GM23338 (cell line): ENCODE measurements at regions not wholly inside any gene's neighbourhood (a gene's known extent, or its start where the extent isn't known, plus 50 kb on each side); places are given as distances from the start of the nearest gene placed in this dataset.

Experiments used
- ATAC-seq: fragments of 200-7000 bp; cut with Tn5 transposase; 3 replicates; pipeline ENCODE4 v1.9.1; 2020
- DNase-seq: peaks from one replicate; pipeline ENCODE4 v3.0.0-alpha.2; 2015; ENCODE audit warnings: low spot score
- H2AFZ ChIP-seq: fragments of 200-600 bp; sonication (generic); 2 replicates; pipeline ENCODE4 v1.8.0; 2016; ENCODE audit warnings: antibody characterized with exemption, mild to moderate bottlenecking, moderate library complexity
- H3F3A ChIP-seq: fragments of 200-600 bp; sonication (generic); replicated peaks from 2 replicates; pipeline ENCODE4 v1.8.0; 2017; ENCODE audit warnings: antibody characterized with exemption, mixed run types, low read depth
- H3K27ac ChIP-seq: fragments of 200-600 bp; sonication (generic); 2 replicates; pipeline ENCODE4 v1.6.1; 2016; ENCODE audit warnings: low read depth
- H3K27me3 ChIP-seq: fragments of 200-600 bp; sonication (generic); 2 replicates; pipeline ENCODE4 v1.8.0; 2016; ENCODE audit warnings: mild to moderate bottlenecking, mixed run types, moderate library complexity; ENCODE audit not compliant: insufficient read depth
- H3K36me3 ChIP-seq: fragments of 200-600 bp; sonication (generic); 2 replicates; pipeline ENCODE4 v1.8.0; 2016; ENCODE audit warnings: mild to moderate bottlenecking; ENCODE audit not compliant: insufficient read depth
- H3K4me1 ChIP-seq: fragments of 200-600 bp; sonication (generic); 2 replicates; pipeline ENCODE4 v1.8.0; 2016; ENCODE audit warnings: mild to moderate bottlenecking, moderate library complexity; ENCODE audit not compliant: insufficient read depth
- H3K4me2 ChIP-seq: fragments of 200-600 bp; sonication (generic); 2 replicates; pipeline ENCODE4 v1.7.1; 2017; ENCODE audit warnings: mixed run types
- H3K4me3 ChIP-seq: fragments of 200-600 bp; sonication (generic); 2 replicates; pipeline ENCODE4 v1.6.1; 2016; ENCODE audit warnings: mixed run types
- H3K79me2 ChIP-seq: fragments of 200-600 bp; sonication (generic); replicated peaks from 2 replicates; pipeline ENCODE4 v1.8.0; 2017; ENCODE audit warnings: mild to moderate bottlenecking; ENCODE audit not compliant: insufficient read depth
- H3K9me2 ChIP-seq: fragments of 200-600 bp; sonication (generic); 2 replicates; pipeline ENCODE4 v1.8.0; 2017; ENCODE audit not compliant: insufficient read depth
- H4K20me1 ChIP-seq: fragments of 200-600 bp; sonication (generic); replicated peaks from 2 replicates; pipeline ENCODE4 v1.8.0; 2017; ENCODE audit warnings: mild to moderate bottlenecking; ENCODE audit not compliant: insufficient read depth
- H3K27ac Mint-ChIP-seq: 2 replicates; pipeline ENCODE4 v1.8.0; 2020; ENCODE audit warnings: inconsistent platforms, mild to moderate bottlenecking, moderate library complexity, mixed read lengths
- H3K27me3 Mint-ChIP-seq: 3 replicates; pipeline ENCODE4 v1.8.0; 2022; ENCODE audit warnings: low read depth, mild to moderate bottlenecking, moderate library complexity, mixed read lengths, inconsistent platforms; ENCODE audit not compliant: insufficient read depth, poor library complexity
- H3K36me3 Mint-ChIP-seq: 3 replicates; pipeline ENCODE4 v1.8.0; 2021; ENCODE audit warnings: low read depth, mild to moderate bottlenecking, inconsistent platforms, moderate library complexity, mixed read lengths
- H3K4me1 Mint-ChIP-seq: 3 replicates; pipeline ENCODE4 v1.8.0; 2020; ENCODE audit warnings: mild to moderate bottlenecking, inconsistent platforms, mixed read lengths
- H3K4me3 Mint-ChIP-seq: 3 replicates; pipeline ENCODE4 v1.8.0; 2021; ENCODE audit warnings: moderate library complexity, mild to moderate bottlenecking, inconsistent platforms, mixed read lengths
- H3K9me3 Mint-ChIP-seq: 3 replicates; pipeline ENCODE4 v1.8.0; 2020; ENCODE audit warnings: moderate library complexity, mild to moderate bottlenecking, inconsistent platforms, mixed read lengths
- CREB1 ChIP-seq: fragments of 250-450 bp; sonication (Bioruptor Pico); IDR thresholded peaks from 2 replicates; pipeline ENCODE4 v1.5.0; 2020; ENCODE audit warnings: low read depth, mild to moderate bottlenecking, moderate library complexity
- EZH2 ChIP-seq: fragments of 200-600 bp; sonication (generic); IDR thresholded peaks from one replicate; pipeline ENCODE4 v1.8.0; 2017; ENCODE audit warnings: antibody characterized with exemption, mild to moderate bottlenecking, low read depth; ENCODE audit not compliant: unreplicated experiment
- EZH2phosphoT487 ChIP-seq: fragments of 200-600 bp; sonication (generic); IDR thresholded peaks from one replicate; pipeline ENCODE4 v1.8.1; 2018; ENCODE audit warnings: antibody characterized with exemption; ENCODE audit not compliant: unreplicated experiment
- JUNB ChIP-seq: IDR thresholded peaks from one replicate; pipeline ENCODE4 v1.6.1; 2016; ENCODE audit warnings: antibody characterized with exemption; ENCODE audit not compliant: unreplicated experiment
- NANOG ChIP-seq: IDR thresholded peaks from 2 replicates; pipeline ENCODE4 v1.6.1; 2016; ENCODE audit warnings: antibody characterized with exemption, borderline replicate concordance
- POLR2AphosphoS5 ChIP-seq: IDR thresholded peaks from 2 replicates; pipeline ENCODE4 v1.6.1; 2016; ENCODE audit warnings: antibody characterized with exemption, low read depth
- STAT1 ChIP-seq: IDR thresholded peaks from one replicate; pipeline ENCODE4 v1.6.1; 2016; ENCODE audit warnings: antibody characterized with exemption; ENCODE audit not compliant: unreplicated experiment
- ZNF114 ChIP-seq: fragments of 250-450 bp; sonication (Bioruptor Pico); IDR thresholded peaks from 2 replicates; pipeline ENCODE4 v1.5.0; 2020; ENCODE audit warnings: mild to moderate bottlenecking, moderate library complexity
- ZNF331 ChIP-seq: fragments of 250-450 bp; sonication (Bioruptor Pico); IDR thresholded peaks from 2 replicates; pipeline ENCODE4 v1.5.0; 2020; ENCODE audit warnings: low read depth, mild to moderate bottlenecking, moderate library complexity
- TF ChIP-seq, protein P1 (sequence below): IDR thresholded peaks from 2 replicates; pipeline ENCODE4 v1.6.1; 2016; ENCODE audit warnings: antibody characterized with exemption
- TF ChIP-seq, protein P2 (sequence below): fragments of 250-450 bp; sonication (Bioruptor Pico); IDR thresholded peaks from 2 replicates; pipeline ENCODE4 v1.5.0; 2020; ENCODE audit warnings: mild to moderate bottlenecking, moderate library complexity
- TF ChIP-seq, protein P3 (sequence below), 2 experiments: fragments of 200-600 bp in 1 of 2; sonication (generic) in 1 of 2; conservative IDR thresholded peaks; 2 replicates each; pipeline versions ENCODE4 v1.5.1 to v1.6.1; 2016 to 2017; ENCODE audit warnings: antibody characterized with exemption in 2 of 2, low read depth in 2 of 2, mild to moderate bottlenecking in 2 of 2, moderate library complexity in 1 of 2
- TF ChIP-seq, protein P4 (sequence below): IDR thresholded peaks from one replicate; pipeline ENCODE4 v1.6.1; 2018; ENCODE audit warnings: antibody characterized with exemption; ENCODE audit not compliant: unreplicated experiment

DNA sequence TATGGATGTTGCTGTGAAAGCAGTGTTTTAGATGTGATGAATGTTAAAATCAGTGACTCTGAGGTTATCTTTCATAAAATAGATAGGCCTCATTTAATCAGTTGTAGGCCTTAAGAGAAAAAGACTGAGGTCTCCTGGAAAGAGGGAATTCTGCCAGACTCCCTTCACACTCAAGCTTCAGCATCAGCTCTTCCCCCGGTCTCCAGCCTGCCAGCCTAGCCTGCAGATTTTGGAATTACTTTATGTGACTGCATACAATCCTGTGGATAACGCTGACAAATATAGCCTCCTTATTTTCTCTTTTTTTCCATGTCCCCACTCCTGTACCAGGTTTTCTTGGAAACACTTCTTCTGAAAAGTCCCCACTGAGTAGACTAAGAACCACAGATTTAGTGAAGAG is 510.3 kb downstream of the GBE1 start:
- Mint-ChIP-seq H3K27me3 (no peaks in the 10 kb centered on the region), H3K36me3 (no peaks in the 10 kb centered on the region), H3K4me3 (no peak overlapping the region), H3K4me1 (peaks cover 11% of the 10 kb centered on the region; the same call in 2 of the 3 replicates), H3K27ac (no peak overlapping the region), H3K9me3 (no peaks in the 10 kb centered on the region)
- H3K36me3 ChIP-seq, result no peaks in the 10 kb centered on the region
- H3K4me1 ChIP-seq, result 0 out of 2 replicates have a peak, but pooled peaks cover 10% of the 10 kb centered on the region
- DNase-seq (no peak), ATAC-seq (no peak)
- no peak for TF ChIP-seq NANOG
- TF ChIP-seq ZNF114 (CRISPR knock-in tag), result no peak
- TF ChIP-seq, protein P1, sequence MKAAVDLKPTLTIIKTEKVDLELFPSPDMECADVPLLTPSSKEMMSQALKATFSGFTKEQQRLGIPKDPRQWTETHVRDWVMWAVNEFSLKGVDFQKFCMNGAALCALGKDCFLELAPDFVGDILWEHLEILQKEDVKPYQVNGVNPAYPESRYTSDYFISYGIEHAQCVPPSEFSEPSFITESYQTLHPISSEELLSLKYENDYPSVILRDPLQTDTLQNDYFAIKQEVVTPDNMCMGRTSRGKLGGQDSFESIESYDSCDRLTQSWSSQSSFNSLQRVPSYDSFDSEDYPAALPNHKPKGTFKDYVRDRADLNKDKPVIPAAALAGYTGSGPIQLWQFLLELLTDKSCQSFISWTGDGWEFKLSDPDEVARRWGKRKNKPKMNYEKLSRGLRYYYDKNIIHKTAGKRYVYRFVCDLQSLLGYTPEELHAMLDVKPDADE, result no peak
- no peak for TF ChIP-seq CREB1 (CRISPR knock-in tag)
- TF ChIP-seq ZNF331, result no peak
- no peak for TF ChIP-seq EZH2phosphoT487
- no peak for TF ChIP-seq JUNB
- TF ChIP-seq, protein P2, sequence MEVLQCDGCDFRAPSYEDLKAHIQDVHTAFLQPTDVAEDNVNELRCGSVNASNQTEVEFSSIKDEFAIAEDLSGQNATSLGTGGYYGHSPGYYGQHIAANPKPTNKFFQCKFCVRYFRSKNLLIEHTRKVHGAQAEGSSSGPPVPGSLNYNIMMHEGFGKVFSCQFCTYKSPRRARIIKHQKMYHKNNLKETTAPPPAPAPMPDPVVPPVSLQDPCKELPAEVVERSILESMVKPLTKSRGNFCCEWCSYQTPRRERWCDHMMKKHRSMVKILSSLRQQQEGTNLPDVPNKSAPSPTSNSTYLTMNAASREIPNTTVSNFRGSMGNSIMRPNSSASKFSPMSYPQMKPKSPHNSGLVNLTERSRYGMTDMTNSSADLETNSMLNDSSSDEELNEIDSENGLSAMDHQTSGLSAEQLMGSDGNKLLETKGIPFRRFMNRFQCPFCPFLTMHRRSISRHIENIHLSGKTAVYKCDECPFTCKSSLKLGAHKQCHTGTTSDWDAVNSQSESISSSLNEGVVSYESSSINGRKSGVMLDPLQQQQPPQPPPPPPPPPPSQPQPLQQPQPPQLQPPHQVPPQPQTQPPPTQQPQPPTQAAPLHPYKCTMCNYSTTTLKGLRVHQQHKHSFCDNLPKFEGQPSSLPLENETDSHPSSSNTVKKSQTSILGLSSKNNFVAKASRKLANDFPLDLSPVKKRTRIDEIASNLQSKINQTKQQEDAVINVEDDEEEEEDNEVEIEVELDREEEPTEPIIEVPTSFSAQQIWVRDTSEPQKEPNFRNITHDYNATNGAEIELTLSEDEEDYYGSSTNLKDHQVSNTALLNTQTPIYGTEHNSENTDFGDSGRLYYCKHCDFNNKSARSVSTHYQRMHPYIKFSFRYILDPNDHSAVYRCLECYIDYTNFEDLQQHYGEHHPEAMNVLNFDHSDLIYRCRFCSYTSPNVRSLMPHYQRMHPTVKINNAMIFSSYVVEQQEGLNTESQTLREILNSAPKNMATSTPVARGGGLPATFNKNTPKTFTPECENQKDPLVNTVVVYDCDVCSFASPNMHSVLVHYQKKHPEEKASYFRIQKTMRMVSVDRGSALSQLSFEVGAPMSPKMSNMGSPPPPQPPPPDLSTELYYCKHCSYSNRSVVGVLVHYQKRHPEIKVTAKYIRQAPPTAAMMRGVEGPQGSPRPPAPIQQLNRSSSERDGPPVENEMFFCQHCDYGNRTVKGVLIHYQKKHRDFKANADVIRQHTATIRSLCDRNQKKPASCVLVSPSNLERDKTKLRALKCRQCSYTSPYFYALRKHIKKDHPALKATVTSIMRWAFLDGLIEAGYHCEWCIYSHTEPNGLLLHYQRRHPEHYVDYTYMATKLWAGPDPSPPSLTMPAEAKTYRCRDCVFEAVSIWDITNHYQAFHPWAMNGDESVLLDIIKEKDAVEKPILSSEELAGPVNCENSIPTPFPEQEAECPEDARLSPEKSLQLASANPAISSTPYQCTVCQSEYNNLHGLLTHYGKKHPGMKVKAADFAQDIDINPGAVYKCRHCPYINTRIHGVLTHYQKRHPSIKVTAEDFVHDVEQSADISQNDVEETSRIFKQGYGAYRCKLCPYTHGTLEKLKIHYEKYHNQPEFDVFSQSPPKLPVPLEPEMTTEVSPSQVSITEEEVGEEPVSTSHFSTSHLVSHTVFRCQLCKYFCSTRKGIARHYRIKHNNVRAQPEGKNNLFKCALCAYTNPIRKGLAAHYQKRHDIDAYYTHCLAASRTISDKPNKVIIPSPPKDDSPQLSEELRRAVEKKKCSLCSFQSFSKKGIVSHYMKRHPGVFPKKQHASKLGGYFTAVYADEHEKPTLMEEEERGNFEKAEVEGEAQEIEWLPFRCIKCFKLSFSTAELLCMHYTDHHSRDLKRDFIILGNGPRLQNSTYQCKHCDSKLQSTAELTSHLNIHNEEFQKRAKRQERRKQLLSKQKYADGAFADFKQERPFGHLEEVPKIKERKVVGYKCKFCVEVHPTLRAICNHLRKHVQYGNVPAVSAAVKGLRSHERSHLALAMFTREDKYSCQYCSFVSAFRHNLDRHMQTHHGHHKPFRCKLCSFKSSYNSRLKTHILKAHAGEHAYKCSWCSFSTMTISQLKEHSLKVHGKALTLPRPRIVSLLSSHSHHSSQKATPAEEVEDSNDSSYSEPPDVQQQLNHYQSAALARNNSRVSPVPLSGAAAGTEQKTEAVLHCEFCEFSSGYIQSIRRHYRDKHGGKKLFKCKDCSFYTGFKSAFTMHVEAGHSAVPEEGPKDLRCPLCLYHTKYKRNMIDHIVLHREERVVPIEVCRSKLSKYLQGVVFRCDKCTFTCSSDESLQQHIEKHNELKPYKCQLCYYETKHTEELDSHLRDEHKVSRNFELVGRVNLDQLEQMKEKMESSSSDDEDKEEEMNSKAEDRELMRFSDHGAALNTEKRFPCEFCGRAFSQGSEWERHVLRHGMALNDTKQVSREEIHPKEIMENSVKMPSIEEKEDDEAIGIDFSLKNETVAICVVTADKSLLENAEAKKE (CRISPR knock-in tag), result no peak
- TF ChIP-seq POLR2AphosphoS5, result no peak
- TF ChIP-seq EZH2, result no peak
- TF ChIP-seq, protein P3, sequence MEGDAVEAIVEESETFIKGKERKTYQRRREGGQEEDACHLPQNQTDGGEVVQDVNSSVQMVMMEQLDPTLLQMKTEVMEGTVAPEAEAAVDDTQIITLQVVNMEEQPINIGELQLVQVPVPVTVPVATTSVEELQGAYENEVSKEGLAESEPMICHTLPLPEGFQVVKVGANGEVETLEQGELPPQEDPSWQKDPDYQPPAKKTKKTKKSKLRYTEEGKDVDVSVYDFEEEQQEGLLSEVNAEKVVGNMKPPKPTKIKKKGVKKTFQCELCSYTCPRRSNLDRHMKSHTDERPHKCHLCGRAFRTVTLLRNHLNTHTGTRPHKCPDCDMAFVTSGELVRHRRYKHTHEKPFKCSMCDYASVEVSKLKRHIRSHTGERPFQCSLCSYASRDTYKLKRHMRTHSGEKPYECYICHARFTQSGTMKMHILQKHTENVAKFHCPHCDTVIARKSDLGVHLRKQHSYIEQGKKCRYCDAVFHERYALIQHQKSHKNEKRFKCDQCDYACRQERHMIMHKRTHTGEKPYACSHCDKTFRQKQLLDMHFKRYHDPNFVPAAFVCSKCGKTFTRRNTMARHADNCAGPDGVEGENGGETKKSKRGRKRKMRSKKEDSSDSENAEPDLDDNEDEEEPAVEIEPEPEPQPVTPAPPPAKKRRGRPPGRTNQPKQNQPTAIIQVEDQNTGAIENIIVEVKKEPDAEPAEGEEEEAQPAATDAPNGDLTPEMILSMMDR (conservative IDR thresholded peaks at IDR 0.05; ENCODE audit: low read depth in 2 of 2), result no peak
- TF ChIP-seq, protein P4, sequence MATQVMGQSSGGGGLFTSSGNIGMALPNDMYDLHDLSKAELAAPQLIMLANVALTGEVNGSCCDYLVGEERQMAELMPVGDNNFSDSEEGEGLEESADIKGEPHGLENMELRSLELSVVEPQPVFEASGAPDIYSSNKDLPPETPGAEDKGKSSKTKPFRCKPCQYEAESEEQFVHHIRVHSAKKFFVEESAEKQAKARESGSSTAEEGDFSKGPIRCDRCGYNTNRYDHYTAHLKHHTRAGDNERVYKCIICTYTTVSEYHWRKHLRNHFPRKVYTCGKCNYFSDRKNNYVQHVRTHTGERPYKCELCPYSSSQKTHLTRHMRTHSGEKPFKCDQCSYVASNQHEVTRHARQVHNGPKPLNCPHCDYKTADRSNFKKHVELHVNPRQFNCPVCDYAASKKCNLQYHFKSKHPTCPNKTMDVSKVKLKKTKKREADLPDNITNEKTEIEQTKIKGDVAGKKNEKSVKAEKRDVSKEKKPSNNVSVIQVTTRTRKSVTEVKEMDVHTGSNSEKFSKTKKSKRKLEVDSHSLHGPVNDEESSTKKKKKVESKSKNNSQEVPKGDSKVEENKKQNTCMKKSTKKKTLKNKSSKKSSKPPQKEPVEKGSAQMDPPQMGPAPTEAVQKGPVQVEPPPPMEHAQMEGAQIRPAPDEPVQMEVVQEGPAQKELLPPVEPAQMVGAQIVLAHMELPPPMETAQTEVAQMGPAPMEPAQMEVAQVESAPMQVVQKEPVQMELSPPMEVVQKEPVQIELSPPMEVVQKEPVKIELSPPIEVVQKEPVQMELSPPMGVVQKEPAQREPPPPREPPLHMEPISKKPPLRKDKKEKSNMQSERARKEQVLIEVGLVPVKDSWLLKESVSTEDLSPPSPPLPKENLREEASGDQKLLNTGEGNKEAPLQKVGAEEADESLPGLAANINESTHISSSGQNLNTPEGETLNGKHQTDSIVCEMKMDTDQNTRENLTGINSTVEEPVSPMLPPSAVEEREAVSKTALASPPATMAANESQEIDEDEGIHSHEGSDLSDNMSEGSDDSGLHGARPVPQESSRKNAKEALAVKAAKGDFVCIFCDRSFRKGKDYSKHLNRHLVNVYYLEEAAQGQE, result no peak
- no peak for TF ChIP-seq STAT1
- H3K27me3 ChIP-seq, result no peaks in the 10 kb centered on the region
- H3F3A ChIP-seq, result no peaks in the 10 kb centered on the region
- no peak overlapping the region for H2AFZ ChIP-seq
- no peaks in the 10 kb centered on the region for H3K9me2 ChIP-seq
- H3K27ac ChIP-seq, result no peak overlapping the region
- no peak overlapping the region for H3K4me2 ChIP-seq
- no peaks in the 10 kb centered on the region for H3K79me2 ChIP-seq
- no peaks in the 10 kb centered on the region for H4K20me1 ChIP-seq
- no peak overlapping the region for H3K4me3 ChIP-seq
